ENCODE measurements at regions not wholly inside any gene's neighbourhood (a gene's known extent, or its start where the extent isn't known, plus 50 kb on each side); places are given as distances from the start of the nearest gene placed in this dataset.

DNA sequence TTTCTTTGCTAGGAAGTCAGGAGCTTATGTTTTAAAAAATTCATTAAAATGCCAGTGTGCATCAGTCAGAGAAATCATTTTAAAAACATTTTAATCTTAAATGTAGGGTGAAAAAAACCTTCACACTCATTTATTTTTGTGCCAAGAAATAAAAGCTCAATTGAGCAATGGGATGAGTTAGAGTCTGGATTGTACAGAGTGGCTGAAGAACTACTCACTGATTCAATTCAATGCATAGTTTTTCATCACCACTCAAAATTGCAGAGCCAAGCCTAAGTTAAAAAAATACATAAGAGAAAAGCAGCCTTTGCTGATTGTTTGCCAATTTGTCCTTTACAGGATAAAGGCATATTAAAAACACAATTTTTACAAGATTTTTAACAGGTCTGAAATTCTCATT, 168.2 kb upstream of the DMRTA1 start:
- DNase-seq (ENCODE audit: extremely low read depth in 1 of 2, low read depth in 1 of 2): no peak

DNA sequence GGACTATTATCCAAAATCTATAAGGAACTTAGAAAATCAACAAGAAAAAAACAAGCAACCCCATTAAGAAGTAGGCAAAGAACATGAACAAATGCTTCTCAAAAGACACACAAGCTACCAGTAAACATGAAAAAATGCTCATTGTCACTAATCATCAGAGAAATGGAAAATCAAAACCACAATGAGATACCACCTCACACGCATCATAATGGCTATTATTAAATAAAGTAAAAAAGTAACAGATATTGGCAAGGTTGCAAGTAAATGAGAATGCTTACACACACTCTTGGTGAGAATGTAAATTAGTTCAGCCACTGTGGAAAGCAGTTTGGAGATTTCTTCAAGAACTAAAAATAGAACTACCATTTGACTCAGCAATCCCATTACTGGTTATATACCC, 167.0 kb upstream of the DMRTA1 start:
- no peak for DNase-seq (ENCODE audit: extremely low read depth in 1 of 2, low read depth in 1 of 2)

DNA sequence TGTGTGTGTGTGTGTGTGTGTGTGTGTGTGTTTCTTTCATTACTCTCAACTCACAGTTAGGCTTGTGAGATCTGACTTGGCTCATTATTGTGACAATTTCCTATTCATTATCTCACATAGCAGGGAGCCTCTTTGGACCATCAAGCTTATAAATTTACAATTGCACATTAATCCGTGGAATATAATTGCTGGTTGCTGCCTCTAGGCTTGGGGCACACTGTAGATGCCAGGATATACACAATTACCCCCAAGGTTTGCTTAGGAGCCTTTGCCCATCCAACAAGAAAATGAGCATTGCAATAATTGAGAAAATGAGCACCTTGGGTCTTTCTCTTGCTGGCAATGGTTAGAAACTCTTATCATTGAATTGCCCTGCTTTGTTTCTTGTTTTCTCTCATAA, 161.6 kb upstream of the DMRTA1 start:
- DNase-seq (ENCODE audit: extremely low read depth in 1 of 2, low read depth in 1 of 2): no peak

DNA sequence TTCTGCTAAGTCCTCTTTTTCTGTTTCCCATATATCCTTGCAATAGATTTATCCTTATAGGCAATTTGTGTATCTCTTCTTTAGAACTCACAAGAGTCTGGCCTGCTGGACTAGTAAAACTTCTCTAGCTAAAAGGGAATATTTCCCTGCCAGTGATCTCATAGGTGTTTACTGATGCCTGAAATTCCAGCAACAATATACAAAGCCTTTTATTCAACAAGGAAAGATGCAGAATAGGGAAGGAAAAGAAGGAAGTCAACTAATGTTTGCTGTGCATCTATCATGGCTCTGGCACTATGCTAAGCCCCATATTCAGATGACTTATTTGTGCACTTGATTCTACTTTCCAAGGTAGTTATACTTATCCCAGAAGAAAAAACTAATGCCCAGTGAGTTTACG, 160.0 kb upstream of the DMRTA1 start:
- no peak for DNase-seq (ENCODE audit: extremely low read depth in 1 of 2, low read depth in 1 of 2)

DNA sequence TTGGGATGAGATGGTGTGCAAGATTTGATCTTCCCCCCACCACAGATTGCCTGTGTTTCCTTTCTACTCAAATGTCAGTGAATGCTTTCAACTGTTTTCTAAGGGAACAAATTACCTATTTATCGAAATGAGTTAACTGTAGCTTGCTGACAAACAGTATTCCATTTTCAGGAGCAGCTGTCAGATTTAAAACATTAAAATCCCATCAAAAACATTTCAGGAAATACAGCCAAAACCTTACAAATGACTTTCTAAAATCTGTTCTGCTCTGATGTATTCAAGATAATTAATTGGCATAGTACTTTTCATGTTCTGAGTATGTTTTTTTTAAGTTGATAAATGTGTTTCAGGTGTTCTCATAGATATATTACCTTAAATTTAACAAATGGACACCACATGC, 158.0 kb upstream of the DMRTA1 start:
- no peak for DNase-seq (ENCODE audit: extremely low read depth in 1 of 2, low read depth in 1 of 2)

DNA sequence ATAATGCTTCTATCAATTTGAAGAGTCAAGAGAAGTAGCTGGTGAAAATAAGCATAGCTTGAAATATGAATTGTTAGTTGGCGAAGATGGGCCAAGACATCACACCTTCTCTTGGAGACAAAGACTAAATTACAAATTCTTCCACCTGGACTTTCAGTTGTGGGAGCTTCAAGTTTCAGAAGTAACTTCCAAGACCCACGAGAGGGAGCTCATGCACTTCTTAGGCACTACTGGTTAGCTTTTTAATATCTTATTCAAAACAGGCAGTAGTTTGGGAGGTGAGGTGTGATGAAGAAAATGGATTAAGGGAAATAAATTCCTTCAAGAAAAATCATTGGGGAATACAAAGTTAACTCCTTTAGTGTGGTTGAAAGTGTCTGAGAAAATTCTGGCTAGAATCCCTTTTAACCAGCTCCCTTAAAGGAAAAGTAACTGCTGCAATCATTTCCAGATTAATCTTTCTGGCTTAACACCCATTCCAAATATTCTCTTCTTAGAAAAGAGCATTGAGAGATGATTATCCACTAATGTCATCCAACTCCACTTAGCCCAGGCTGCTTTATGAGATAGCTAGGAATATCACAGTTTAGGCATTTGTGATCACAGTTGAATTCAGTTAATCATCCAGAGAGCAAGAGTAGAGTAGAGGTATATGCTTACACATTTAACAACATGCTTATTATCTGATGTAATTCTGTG, 139.5 kb upstream of the DMRTA1 start:
- no peak for DNase-seq (ENCODE audit: extremely low read depth in 1 of 2, low read depth in 1 of 2)

DNA sequence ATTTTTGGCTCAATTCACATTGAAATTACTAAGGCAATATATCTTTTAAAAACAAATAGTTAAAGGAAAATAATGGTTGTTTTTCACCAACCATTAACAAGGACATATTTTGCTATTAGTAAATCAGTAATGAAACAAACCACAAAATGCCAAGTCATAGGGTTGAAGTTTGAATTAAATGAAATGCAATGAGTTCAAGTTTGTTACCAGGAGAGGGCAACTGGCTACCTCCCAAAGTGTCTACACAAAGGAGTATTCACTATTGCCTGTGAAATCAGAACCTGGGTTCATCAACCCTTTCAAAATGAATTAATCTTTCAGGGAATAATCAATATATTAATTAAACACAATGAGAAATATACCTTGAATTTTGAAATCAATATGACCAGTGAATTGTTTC, 138.4 kb upstream of the DMRTA1 start:
- DNase-seq (ENCODE audit: extremely low read depth in 1 of 2, low read depth in 1 of 2): no peak

DNA sequence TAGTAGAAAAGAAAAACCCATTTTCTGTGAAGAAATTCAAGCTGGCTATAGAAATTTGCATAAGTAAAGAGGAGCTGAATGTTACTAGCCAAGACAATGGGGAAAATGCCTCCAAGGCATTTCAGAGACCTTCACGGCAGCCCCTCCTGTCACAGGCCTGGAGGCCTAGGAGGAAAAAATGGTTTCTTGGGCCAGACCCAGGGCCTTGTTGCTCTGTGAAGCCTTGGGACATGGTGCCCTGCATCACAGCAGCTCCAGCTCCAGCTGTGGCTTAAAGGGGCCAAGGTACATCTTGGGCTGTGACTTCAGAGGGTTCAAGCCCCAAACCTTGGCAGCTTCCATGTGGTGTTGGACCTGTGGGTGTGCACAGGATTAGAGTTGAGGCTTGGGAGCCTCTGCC, 130.0 kb upstream of the DMRTA1 start:
- DNase-seq (ENCODE audit: extremely low read depth in 1 of 2, low read depth in 1 of 2): no peak

DNA sequence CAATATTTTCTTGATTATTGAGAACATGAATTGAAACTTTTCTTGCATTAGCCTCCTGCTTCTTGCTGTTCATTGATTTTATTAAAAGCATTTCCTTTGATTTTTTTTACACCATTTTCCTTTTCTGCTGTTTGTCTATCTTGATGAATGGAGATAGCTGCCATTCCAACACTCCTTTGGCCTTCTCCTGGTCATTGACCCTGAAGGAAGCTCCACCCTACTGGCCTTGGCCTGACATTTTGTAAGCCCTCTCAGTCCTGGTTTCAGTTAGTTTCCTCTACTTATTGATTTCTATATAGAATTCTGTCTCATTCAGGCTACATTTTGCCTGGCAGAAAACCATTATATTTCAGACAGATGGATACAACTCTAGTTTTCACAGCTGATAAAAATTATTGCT, 115.1 kb upstream of the DMRTA1 start:
- DNase-seq (ENCODE audit: extremely low read depth in 1 of 2, low read depth in 1 of 2): no peak

DNA sequence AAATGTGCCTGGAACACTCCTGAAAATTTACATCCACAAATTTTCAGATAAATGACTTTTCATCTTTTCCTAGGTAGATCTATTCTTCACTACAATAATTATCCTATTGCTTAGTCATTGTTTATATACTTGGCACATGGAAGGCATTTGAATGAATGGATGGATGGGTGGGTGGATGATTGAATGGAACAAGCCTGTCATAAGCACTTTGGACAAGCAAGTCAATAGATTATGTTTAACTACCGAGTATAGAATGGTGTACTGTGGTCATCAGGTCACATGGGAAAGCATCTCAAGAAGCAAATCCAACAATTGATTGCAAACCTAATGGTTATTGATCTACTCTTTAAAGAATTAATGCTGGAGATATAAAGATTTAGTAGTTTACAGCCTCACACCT, 114.4 kb upstream of the DMRTA1 start:
- no peak for DNase-seq (ENCODE audit: extremely low read depth in 1 of 2, low read depth in 1 of 2)

DNA sequence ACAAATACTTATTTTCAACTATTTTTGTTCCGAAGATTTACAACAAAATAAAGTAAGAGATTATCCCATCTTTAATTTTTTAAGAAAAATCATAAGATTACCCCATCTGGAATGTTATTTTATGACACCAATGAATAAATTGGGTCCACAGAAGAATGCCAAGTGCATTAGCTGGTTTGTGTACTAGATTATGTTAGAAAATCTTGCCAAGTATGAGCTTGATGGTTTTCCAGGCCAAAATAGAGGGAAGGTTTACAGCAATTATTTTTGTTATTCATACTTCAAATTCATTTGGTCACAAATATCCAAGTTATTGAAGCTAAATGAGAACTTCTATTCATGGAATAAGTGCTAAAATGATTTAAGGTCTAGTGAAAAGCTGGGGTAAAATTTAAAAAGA, 109.4 kb upstream of the DMRTA1 start:
- no peak for DNase-seq (ENCODE audit: extremely low read depth in 1 of 2, low read depth in 1 of 2)

DNA sequence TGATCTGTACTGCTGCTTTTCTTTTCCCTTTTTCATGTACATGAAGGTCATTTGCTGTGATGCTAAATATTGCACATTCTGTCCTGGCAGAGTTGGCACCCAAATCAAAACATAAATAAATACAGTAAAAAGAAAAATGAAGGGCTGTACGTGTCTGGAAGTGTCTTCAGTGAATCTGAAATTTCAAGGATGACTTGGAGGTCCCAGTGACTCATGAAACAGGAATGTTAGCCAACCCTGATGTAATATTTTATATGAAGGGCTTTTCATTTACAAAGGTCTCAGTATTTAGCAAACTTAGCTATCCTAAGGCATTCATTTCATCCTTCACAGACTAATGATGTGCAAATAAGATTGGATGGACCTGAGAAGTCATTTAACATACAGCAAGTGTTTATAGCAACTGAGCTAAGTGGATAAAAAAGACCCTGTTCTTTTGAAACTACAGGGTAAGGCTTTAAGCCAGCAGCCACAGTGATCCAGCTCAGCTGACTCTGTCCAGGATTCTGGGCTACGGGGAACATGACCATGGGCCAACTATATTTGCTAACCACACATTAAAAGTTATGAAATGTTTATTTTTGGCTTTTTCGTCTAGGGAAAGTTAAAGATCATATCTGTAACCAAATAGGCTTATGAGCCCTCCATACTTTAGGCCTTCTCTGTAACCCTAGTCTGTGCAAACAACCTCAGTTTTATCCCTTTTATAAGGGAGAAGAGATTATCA, 104.0 kb upstream of the DMRTA1 start:
- no peak for DNase-seq (ENCODE audit: extremely low read depth in 1 of 2, low read depth in 1 of 2)

DNA sequence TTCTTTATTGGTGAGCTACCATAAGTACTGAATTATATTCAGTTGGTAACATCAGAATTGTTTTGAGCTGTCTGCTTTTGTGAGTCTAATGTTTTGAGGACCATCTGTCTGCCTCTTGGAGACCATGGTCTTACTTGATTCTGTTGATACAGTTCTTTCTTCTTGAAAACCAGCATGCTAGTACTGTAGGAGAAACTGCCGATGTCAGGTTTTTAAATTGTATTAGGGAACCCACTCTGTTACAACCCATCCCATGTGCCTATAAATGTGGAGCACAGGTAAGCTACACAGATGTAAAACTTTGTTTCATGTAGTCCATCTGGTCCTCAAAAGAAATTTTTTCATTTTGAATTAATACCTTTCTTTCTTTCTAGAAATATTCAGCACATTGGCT, 103.4 kb upstream of the DMRTA1 start:
- DNase-seq (ENCODE audit: extremely low read depth in 1 of 2, low read depth in 1 of 2): no peak

DNA sequence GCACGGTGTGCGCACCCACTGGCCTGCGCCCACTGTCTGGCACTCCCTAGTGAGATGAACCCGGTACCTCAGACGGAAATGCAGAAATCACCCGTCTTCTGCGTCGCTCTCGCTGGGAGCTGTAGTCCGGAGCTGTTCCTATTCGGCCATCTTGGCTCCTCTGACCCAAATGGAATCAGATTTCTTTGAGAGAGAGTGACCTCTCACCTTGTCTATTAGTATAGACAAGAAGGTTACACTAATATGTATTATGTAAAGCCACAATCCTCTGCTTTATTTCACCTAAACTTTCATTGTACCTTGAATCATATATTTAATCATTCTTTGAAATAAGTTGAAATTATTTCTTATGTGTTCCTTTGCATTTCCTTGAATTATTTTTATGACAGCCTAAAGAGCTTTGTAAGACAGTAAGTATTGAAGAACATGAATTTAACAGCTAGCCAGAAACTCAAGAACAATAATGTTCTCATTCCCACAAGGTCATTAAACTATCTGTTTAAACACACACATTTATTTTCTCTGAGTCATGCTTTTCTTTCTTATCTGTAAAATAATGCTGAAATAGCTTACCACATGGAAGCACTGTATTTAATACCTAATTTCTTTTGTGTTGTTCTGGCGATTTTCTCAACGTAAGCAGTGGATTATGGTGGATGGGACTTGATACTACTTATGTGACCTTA, 91.8 kb upstream of the DMRTA1 start:
- no peak for DNase-seq (ENCODE audit: extremely low read depth in 1 of 2, low read depth in 1 of 2)

DNA sequence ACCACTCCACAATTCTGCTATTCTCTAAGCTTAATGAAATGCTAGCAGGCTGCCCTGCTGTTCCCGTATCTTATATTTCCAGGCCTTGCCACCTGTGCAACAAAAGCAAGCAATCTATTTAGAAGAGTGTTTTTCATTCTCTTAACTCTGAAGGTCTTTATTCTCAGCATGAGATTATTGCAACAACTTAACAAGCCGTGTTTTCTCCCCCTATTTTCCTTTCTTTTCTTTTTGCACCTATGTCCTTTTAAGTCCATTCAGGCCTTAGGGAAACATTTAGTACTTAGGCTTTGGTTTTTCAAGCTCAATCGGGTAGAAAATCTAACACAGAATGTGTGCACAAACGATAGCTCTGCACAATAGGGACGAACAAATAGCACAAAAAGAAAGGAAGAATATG, 89.6 kb upstream of the DMRTA1 start:
- no peak for DNase-seq (ENCODE audit: extremely low read depth in 1 of 2, low read depth in 1 of 2)

DNA sequence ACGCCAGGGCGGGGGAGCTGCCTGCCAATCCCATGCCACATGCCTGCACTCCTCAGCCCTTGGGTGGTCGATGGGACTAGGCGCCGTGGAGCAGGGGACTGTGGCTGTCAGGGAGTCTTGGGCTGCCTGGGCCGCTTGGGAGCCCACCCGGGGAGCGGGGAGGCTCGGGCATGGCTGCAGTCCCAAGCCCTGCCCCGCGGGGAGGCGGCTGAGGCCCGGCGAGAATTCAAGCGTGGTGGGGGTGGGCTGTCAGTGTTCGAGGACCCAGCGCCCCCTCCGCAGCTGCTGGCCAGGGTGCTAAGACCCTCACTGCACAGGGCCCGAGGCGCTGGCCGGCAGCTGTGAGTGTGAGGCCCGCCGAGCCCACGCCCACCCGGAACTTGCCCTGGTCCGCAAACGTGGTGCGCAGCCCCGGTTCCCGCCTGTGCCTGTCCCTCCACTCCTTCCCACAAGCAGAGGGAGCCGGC, 83.2 kb upstream of the DMRTA1 start:
- no peak for DNase-seq (ENCODE audit: extremely low read depth in 1 of 2, low read depth in 1 of 2)

DNA sequence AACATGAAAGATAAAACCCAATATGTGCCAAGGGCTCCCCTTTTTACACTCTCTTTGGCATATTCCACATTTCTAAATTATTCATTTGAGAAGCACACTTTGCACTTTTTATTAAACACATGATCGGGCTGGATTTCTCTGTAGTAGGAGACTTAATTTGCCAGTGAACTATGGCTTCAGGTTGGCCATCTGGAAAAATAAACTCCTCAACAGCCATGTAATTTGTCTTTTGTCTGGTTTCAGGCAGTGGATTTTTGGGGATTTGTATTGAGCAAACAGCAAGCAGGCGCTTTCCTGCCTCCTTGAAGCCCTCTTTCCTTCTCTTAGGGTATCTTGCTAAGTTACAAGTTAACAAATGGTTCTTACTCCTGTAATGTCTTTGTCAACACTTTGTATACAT, 73.0 kb upstream of the DMRTA1 start:
- no peak for DNase-seq (ENCODE audit: extremely low read depth in 1 of 2, low read depth in 1 of 2)

DNA sequence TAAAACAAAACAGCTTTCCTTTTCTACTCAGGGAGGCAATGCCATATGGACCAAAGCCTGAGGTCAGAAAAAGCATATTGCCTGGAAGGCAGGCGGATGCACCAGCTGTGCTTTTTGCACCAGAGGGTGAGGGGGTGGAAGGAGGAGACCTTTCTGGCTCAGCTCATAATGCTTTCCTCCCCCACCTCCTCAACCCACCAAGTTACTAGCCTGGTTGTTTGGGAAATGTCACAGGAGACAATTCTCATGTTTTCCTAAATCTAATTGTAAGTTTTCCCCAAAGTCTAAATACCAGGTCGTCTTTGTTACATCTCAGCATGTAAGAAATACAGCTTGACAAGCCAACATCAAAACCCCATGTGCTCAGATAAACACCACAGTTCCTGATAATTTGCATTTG, 72.6 kb upstream of the DMRTA1 start:
- DNase-seq (ENCODE audit: extremely low read depth in 1 of 2, low read depth in 1 of 2): no peak

DNA sequence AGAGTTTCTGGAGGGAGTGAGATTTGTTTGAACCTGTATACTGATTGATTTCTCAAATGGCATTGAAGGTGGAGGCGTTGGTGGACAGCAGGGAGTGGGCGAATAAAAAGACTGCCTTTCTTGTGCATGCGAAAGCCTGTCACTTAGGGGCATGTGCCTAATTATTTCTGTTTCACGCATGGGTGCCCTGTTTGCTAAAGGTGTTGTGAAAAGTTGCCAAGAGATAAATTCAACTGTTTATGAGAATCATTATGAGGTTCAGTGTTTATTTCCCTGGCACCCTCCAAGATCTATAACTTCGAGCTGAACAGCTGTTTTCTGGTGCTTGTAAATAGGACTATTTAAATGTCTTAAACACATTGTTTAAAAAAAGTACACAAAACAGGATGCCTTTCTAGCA, 67.4 kb upstream of the DMRTA1 start:
- DNase-seq (ENCODE audit: extremely low read depth in 1 of 2, low read depth in 1 of 2): no peak

DNA sequence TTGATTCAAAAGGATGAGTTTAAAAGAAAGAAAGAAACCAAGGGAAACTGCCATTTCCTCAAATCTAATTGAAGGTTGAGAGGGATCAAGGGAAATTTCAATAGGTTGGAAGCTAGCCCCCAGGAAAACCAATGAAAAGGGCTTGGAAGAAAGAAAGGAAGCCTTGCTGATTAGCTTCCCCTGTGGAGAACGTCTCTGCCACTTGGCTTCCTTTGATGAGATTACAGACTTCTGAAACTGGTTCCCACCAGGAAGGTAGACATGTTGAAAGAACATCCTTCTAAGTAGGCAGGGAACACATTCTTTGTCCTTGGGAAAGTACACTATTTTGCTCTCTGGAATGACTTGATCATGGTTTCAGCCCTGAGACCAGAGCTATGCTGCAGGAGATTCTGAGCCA, 65.5 kb upstream of the DMRTA1 start:
- DNase-seq (ENCODE audit: extremely low read depth in 1 of 2, low read depth in 1 of 2): no peak

DNA sequence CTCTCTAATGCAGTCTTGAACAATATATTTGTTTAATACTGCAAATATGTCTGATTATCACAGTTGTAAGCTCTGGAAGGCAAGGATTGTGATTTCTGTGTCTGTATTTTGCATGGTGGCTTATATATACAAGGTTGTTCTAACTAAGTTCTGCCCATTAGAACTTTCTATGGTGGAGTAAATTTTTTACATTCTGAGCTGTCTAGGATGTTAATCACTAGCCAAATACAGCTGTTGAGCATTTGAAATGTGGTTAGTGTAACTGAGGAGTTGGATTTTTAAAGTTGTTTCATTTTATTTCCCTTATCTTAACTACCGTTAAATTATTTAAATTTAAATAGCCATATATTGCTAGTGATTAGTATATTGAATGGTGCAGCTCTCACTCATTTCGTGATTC, 64.3 kb upstream of the DMRTA1 start:
- no peak for DNase-seq (ENCODE audit: extremely low read depth in 1 of 2, low read depth in 1 of 2)

DNA sequence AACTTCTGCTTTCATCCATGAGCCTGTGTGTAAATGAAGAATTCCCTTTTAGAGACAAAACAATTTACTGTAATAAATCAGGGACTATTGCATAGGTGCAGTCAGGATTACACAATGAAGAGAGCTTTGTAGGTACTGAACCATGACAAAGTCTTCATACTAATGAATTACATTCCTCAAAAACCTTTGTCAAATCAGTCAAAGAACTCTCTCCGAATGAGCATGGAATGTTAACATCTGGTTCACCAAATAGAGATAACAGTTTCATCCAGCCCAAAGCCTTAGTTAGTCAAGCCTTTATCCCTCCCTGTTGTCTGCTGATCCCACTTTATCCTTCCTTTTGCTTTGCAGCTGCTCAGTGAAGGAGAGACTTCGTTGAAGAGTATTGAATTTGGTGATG, 62.9 kb upstream of the DMRTA1 start:
- DNase-seq (ENCODE audit: extremely low read depth in 1 of 2, low read depth in 1 of 2): no peak
